ENCODE measurements at regions not wholly inside any gene's neighbourhood (a gene's known extent, or its start where the extent isn't known, plus 50 kb on each side); places are given as distances from the start of the nearest gene placed in this dataset.

DNA sequence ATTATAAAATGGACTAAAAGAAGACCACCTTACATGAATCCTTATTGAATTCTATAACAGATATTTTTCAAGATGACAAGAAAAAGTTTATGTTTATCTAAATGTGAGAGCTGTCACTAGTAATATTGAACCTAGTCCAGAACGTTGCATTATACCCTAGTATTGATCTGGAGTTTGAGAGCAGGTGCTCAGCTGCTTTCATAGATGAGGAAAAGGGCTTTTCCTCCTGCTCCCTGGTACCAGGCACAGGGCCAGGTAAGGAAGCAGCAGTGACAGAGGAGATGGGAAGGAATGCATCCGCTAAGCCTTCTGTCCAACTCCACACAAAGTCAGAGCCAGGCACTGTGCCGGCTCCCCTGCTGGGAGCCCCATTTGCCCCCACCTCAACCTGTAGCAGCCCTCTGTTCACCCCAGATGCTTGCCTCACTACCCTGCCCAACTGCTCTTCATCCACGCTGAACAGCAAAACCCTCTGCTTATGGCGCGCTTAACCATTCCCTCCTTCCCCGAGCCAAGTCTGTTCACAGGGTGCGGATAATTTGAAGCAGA lies 393.1 kb downstream of the FRK start:
- TF ChIP-seq JUND (IDR thresholded peaks at IDR 0.05) (no peak), ZFX (IDR thresholded peaks at IDR 0.05) (no peak), EZH2 (IDR thresholded peaks at IDR 0.05) (no peak), TCF7L2 (IDR thresholded peaks at IDR 0.05; ENCODE audit: borderline replicate concordance, extremely low read depth, insufficient read depth, insufficient read length) (no peak), ZNF274 (IDR thresholded peaks at IDR 0.05; ENCODE audit: low read depth, low read length) (no peak), RAD21 (IDR thresholded peaks at IDR 0.05; ENCODE audit: low read depth) (no peak), REST (IDR thresholded peaks at IDR 0.05; ENCODE audit: low read depth) (no peak), POLR2AphosphoS5 (IDR thresholded peaks at IDR 0.05; ENCODE audit: low read depth, low read length) (no peak), FOSL1 (IDR thresholded peaks at IDR 0.05; ENCODE audit: low read depth) (no peak)
- TF ChIP-seq, protein P1, sequence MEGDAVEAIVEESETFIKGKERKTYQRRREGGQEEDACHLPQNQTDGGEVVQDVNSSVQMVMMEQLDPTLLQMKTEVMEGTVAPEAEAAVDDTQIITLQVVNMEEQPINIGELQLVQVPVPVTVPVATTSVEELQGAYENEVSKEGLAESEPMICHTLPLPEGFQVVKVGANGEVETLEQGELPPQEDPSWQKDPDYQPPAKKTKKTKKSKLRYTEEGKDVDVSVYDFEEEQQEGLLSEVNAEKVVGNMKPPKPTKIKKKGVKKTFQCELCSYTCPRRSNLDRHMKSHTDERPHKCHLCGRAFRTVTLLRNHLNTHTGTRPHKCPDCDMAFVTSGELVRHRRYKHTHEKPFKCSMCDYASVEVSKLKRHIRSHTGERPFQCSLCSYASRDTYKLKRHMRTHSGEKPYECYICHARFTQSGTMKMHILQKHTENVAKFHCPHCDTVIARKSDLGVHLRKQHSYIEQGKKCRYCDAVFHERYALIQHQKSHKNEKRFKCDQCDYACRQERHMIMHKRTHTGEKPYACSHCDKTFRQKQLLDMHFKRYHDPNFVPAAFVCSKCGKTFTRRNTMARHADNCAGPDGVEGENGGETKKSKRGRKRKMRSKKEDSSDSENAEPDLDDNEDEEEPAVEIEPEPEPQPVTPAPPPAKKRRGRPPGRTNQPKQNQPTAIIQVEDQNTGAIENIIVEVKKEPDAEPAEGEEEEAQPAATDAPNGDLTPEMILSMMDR (IDR thresholded peaks at IDR 0.05 in 2 of 3, conservative IDR thresholded peaks at IDR 0.05 in 1 of 3; ENCODE audit: borderline replicate concordance in 1 of 3, insufficient read depth in 1 of 3, low read depth in 2 of 3, low read length in 2 of 3), result no peak
